D721Med (cell line): ENCODE measurements at regions not wholly inside any gene's neighbourhood (a gene's known extent, or its start where the extent isn't known, plus 50 kb on each side); places are given as distances from the start of the nearest gene placed in this dataset.
A peak's percentile ranks its signal among the peaks of the same experiment; 100 is the strongest.

Experiments used
- DNase-seq: peaks from one replicate; pipeline ENCODE4 v3.0.0; 2011; ENCODE audit warnings: low spot score; ENCODE audit not compliant: insufficient read length
- FAIRE-seq: peaks from 2 replicates; lab custom pipeline; 2011; peaks lifted over from hg19 to GRCh38; lab: Jason Lieb, UNC
- TF ChIP-seq, protein P1 (sequence below): IDR thresholded peaks from 2 replicates; pipeline ENCODE4 v1.5.1; 2012; ENCODE audit warnings: mild to moderate bottlenecking, control low read depth; ENCODE audit not compliant: insufficient read depth; ENCODE audit errors: missing control alignments

- FAIRE-seq (no peak), DNase-seq (no peak)
- TF ChIP-seq, protein P1, sequence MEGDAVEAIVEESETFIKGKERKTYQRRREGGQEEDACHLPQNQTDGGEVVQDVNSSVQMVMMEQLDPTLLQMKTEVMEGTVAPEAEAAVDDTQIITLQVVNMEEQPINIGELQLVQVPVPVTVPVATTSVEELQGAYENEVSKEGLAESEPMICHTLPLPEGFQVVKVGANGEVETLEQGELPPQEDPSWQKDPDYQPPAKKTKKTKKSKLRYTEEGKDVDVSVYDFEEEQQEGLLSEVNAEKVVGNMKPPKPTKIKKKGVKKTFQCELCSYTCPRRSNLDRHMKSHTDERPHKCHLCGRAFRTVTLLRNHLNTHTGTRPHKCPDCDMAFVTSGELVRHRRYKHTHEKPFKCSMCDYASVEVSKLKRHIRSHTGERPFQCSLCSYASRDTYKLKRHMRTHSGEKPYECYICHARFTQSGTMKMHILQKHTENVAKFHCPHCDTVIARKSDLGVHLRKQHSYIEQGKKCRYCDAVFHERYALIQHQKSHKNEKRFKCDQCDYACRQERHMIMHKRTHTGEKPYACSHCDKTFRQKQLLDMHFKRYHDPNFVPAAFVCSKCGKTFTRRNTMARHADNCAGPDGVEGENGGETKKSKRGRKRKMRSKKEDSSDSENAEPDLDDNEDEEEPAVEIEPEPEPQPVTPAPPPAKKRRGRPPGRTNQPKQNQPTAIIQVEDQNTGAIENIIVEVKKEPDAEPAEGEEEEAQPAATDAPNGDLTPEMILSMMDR: no peak
These were observed 623.0 kb downstream of the TBC1D32 start for GRCh38 chr6:120711255-120711654.

GRCh38 chr6:120700001-120700400 lies 634.3 kb downstream of the TBC1D32 start:
- DNase-seq: no peak
- FAIRE-seq: no peak
- TF ChIP-seq, protein P1: no peak

DNA sequence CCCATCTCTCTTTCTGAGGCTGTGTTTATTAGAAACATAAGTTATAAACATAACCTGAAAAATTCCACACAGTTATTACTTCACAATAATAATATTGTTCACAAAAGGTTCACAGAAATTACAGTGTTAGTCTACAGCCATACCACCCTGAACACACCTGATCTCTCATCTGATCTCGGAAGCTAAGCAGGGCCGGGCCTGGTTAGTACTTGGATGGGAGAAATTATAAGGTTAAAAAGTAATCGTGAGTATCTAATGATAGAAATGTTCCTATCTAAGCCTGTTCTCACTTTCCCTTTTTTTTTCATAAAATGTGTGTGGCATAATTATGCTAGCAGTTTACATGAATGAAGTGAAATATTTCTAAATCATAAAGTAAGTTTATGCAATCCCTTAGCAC lies 647.8 kb downstream of the TBC1D32 start:
- FAIRE-seq (no peak), DNase-seq (no peak)
- TF ChIP-seq, protein P1: no peak

DNA sequence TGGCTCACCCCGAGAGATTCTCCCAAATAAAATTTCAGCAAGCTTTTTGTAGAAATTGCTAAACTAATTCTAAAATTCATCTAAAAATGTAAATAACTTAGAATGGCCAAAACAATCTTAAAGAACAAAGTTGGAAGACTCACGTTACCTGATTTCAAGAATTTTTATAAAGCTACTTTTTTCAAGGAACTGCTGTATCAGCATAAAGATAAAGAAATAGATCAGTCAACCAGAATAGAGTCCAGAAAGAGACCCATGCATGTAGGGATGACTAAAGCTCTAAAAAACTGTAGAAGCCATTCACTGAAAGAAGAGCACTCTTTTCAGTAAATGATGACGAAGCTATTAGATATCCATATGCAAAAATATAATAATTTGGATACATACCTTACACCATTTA lies 652.1 kb downstream of the TBC1D32 start:
- TF ChIP-seq, protein P1: no peak
- no peak for DNase-seq
- FAIRE-seq: no peak

GRCh38 chr6:120681204-120681603 lies 653.1 kb downstream of the TBC1D32 start:
- TF ChIP-seq, protein P1: no peak
- FAIRE-seq: no peak
- DNase-seq: no peak

- DNase-seq: no peak
- TF ChIP-seq, protein P1: no peak
- FAIRE-seq: no peak
These were observed 658.4 kb downstream of the TBC1D32 start for GRCh38 chr6:120675886-120676285.

GRCh38 chr6:120671519-120671918 lies 662.8 kb downstream of the TBC1D32 start:
- TF ChIP-seq, protein P1: no peak
- DNase-seq (no peak), FAIRE-seq (peak; percentile 51)
